Prostate gland (tissue), 2 donors: ENCODE measurements at regions not wholly inside any gene's neighbourhood (a gene's known extent, or its start where the extent isn't known, plus 50 kb on each side); places are given as distances from the start of the nearest gene placed in this dataset.
"Not testable (repeated sequence)": the region's sequence is repeated elsewhere in the genome, so short reads cannot be mapped to it uniquely, and the experiment has no call there.

Experiments
- POLR2AphosphoS5 ChIP-seq: sonication (generic); formaldehyde crosslinking; IDR thresholded peaks from one replicate; pipeline ENCODE4 v1.6.1; 2017; ENCODE audit warnings: antibody characterized with exemption
- TF ChIP-seq, protein P1 (sequence below), 4 experiments: fragments of 200-600 bp in 2 of 4; fragments of 450-650 bp in 2 of 4; sonication (generic) in 2 of 4; IDR thresholded peaks; 1 replicate in 3 of 4; 2 replicates in 1 of 4; pipeline ENCODE4 v1.5.1; 2016 to 2019; ENCODE audit warnings: antibody characterized with exemption in 4 of 4, mild to moderate bottlenecking in 2 of 4, moderate library complexity in 2 of 4

- TF ChIP-seq, protein P1, sequence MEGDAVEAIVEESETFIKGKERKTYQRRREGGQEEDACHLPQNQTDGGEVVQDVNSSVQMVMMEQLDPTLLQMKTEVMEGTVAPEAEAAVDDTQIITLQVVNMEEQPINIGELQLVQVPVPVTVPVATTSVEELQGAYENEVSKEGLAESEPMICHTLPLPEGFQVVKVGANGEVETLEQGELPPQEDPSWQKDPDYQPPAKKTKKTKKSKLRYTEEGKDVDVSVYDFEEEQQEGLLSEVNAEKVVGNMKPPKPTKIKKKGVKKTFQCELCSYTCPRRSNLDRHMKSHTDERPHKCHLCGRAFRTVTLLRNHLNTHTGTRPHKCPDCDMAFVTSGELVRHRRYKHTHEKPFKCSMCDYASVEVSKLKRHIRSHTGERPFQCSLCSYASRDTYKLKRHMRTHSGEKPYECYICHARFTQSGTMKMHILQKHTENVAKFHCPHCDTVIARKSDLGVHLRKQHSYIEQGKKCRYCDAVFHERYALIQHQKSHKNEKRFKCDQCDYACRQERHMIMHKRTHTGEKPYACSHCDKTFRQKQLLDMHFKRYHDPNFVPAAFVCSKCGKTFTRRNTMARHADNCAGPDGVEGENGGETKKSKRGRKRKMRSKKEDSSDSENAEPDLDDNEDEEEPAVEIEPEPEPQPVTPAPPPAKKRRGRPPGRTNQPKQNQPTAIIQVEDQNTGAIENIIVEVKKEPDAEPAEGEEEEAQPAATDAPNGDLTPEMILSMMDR (IDR thresholded peaks at IDR 0.05), result not testable (repeated sequence)
- not testable (repeated sequence) for TF ChIP-seq POLR2AphosphoS5
Observed at GRCh38 chr10:53485422-53485821, 712.8 kb upstream of the MBL2 start.
